GM21528 (cell line): ENCODE measurements at regions not wholly inside any gene's neighbourhood (a gene's known extent, or its start where the extent isn't known, plus 50 kb on each side); places are given as distances from the start of the nearest gene placed in this dataset.
"Not testable (repeated sequence)": the region's sequence is repeated elsewhere in the genome, so short reads cannot be mapped to it uniquely, and the experiment has no call there.

Experiments used
- ATAC-seq: cut with Tn5 transposase; IDR thresholded peaks from one replicate; pipeline ENCODE4 v1.9.1; 2021; ENCODE audit warnings: mild to moderate bottlenecking, moderate library complexity; ENCODE audit not compliant: unreplicated experiment, low FRiP score

- no peak for ATAC-seq
Observed at GRCh38 chr17:71601894-71602504, 518.8 kb upstream of the SOX9 start.

GRCh38 chr17:71613996-71614395 is 506.8 kb upstream of the SOX9 start:
- no peak for ATAC-seq

- ATAC-seq = no peak
Observed at GRCh38 chr17:71615820-71616219, 505.0 kb upstream of the SOX9 start.

- ATAC-seq = not testable (repeated sequence)
Observed at GRCh38 chr17:71617767-71618166, 503.1 kb upstream of the SOX9 start.

- ATAC-seq = no peak
Observed at GRCh38 chr17:71625330-71625729, 495.5 kb upstream of the SOX9 start.

- ATAC-seq = no peak
Observed at GRCh38 chr17:71628306-71628705, 492.5 kb upstream of the SOX9 start.

GRCh38 chr17:71631483-71631882 is 489.3 kb upstream of the SOX9 start:
- no peak for ATAC-seq

GRCh38 chr17:71632328-71632727 is 488.5 kb upstream of the SOX9 start:
- no peak for ATAC-seq

- ATAC-seq = no peak
Observed at GRCh38 chr17:71633391-71633849, 487.4 kb upstream of the SOX9 start.

- no peak for ATAC-seq
Observed at GRCh38 chr17:71634376-71634775, 486.4 kb upstream of the SOX9 start.

GRCh38 chr17:71635187-71635586 is 485.6 kb upstream of the SOX9 start:
- no peak for ATAC-seq

GRCh38 chr17:71636644-71637043 is 484.2 kb upstream of the SOX9 start:
- no peak for ATAC-seq

GRCh38 chr17:71638668-71639067 is 482.2 kb upstream of the SOX9 start:
- no peak for ATAC-seq

GRCh38 chr17:71639865-71640264 is 481.0 kb upstream of the SOX9 start:
- no peak for ATAC-seq

GRCh38 chr17:71646890-71647289 is 473.9 kb upstream of the SOX9 start:
- ATAC-seq = not testable (repeated sequence)

GRCh38 chr17:71648342-71648741 is 472.5 kb upstream of the SOX9 start:
- ATAC-seq = not testable (repeated sequence)

- ATAC-seq = no peak
Observed at GRCh38 chr17:71649941-71650350, 470.9 kb upstream of the SOX9 start.

GRCh38 chr17:71655542-71655941 is 465.3 kb upstream of the SOX9 start:
- ATAC-seq = no peak

GRCh38 chr17:71656964-71657858 is 463.6 kb upstream of the SOX9 start:
- ATAC-seq = no peak

- ATAC-seq = no peak
Observed at GRCh38 chr17:71658996-71659395, 461.8 kb upstream of the SOX9 start.

GRCh38 chr17:71664861-71665260 is 456.0 kb upstream of the SOX9 start:
- ATAC-seq = no peak

- no peak for ATAC-seq
Observed at GRCh38 chr17:71666047-71666446, 454.8 kb upstream of the SOX9 start.
